ENCODE measurements at regions not wholly inside any gene's neighbourhood (a gene's known extent, or its start where the extent isn't known, plus 50 kb on each side); places are given as distances from the start of the nearest gene placed in this dataset.

DNA sequence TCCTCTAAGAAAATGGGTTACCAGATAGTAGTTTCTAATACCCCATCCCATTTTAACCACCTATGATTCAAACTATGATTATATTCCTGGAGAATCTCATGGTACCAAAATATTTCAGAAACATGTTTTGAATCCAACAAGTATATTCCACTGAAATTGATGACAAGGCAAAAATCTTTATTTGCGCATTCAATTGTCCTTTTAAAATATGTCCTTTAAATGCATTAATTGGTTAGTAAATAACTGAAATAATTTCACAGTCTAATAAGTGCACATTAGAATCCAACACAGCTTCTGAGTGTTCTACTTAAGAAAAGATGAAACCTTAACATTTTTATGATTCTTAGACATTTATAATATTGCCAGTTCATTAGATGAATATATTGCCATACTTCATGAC is 356.6 kb downstream of the SETD4 start:
- no peak for DNase-seq
- no CpG with 5 or more reads among the region's 1 CpG for WGBS (ENCODE audit: insufficient coverage)
- no peaks in the 10 kb centered on the region for H3K4me1 ChIP-seq (ENCODE audit: control insufficient read depth in 1 of 2, insufficient read depth in 2 of 2, low read length in 2 of 2)

DNA sequence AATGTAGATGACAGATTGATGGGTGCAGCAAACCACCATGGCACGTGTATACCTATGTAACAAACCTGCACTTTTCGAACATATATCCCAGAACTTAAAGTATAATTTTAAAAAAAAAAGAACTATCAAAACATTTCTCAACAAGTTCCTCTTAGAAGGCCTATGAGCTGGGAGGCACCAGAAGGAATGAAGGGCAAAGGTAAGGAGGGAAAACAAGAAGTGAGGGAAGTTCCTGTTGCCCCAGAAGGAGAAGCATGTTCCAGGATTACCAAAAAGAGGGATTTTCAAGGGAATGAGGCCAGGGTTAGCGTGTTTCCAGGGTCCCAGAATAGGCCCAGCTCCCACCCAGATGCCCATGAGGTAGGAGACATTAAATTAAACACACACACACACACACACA is 361.0 kb downstream of the SETD4 start:
- H3K9me3 Mint-ChIP-seq: no peaks in the 10 kb centered on the region
- Histone ChIP-seq H4K20me1 (ENCODE audit: insufficient read depth, low read length) (no peaks in the 10 kb centered on the region), H3K79me2 (ENCODE audit: insufficient read depth, low read length) (no peaks in the 10 kb centered on the region), H3K4me2 (replicated peaks; ENCODE audit: extremely low read depth, low read length, poor library complexity, severe bottlenecking) (no peak overlapping the region), H3K9ac (ENCODE audit: insufficient read depth, low read length, poor library complexity, severe bottlenecking) (no peak overlapping the region), H3K36me3 (replicated peaks in 1 of 2; ENCODE audit: control insufficient read depth in 1 of 2, insufficient read depth in 2 of 2, low read length in 2 of 2) (no peaks in the 10 kb centered on the region), H3K4me1 (ENCODE audit: control insufficient read depth in 1 of 2, insufficient read depth in 2 of 2, low read length in 2 of 2) (no peaks in the 10 kb centered on the region), H3K9me3 (replicated peaks in 1 of 2; ENCODE audit: control insufficient read depth in 1 of 2, insufficient read depth in 1 of 2, low read length in 2 of 2) (no peaks in the 10 kb centered on the region), H3K4me3 (replicated peaks in 1 of 3; ENCODE audit: low read depth in 2 of 3, low read length in 3 of 3) (no peak overlapping the region), H2AFZ (ENCODE audit: insufficient read depth, low read depth, low read length, poor library complexity, severe bottlenecking) (no peak overlapping the region), H3K27me3 (ENCODE audit: control insufficient read depth in 2 of 2, insufficient read depth in 2 of 2, low read length in 2 of 2) (no peaks in the 10 kb centered on the region), H3K27ac (ENCODE audit: low read depth in 1 of 2, low read length in 2 of 2) (no peak overlapping the region)
- H3K27me3 Mint-ChIP-seq (ENCODE audit: low read depth in 3 of 3): peaks cover 4 to 8% (median 7%) of the 10 kb centered on the region in 3 donors
- intact Hi-C loops (cut with micrococcal nuclease): no loop called here
- no peaks in the 10 kb centered on the region for H3K36me3 Mint-ChIP-seq
- TF ChIP-seq CTCF (IDR thresholded peaks at IDR 0.05): no peak
- WGBS (ENCODE audit: insufficient coverage): no CpG with 5 or more reads among the region's 3 CpGs
- H3K4me3 Mint-ChIP-seq: no peak overlapping the region
- no peak for DNase-seq
- H3K4me1 Mint-ChIP-seq: peaks cover 3% of the 10 kb centered on the region
- peak overlapping the region in 1 of 7 donors; percentile 71 for H3K27ac Mint-ChIP-seq

More for the DNA sequence above, 356.6 kb downstream of the SETD4 start:
- Histone ChIP-seq H3K79me2 (ENCODE audit: insufficient read depth, low read length) (no peaks in the 10 kb centered on the region), H3K36me3 (replicated peaks in 1 of 2; ENCODE audit: control insufficient read depth in 1 of 2, insufficient read depth in 2 of 2, low read length in 2 of 2) (no peaks in the 10 kb centered on the region), H3K27me3 (ENCODE audit: control insufficient read depth in 2 of 2, insufficient read depth in 2 of 2, low read length in 2 of 2) (peaks cover 0 to 3% of the 10 kb centered on the region in 2 donors), H3K9ac (ENCODE audit: insufficient read depth, low read length, poor library complexity, severe bottlenecking) (no peak overlapping the region), H3K4me3 (replicated peaks in 1 of 3; ENCODE audit: low read depth in 2 of 3, low read length in 3 of 3) (no peak overlapping the region), H4K20me1 (ENCODE audit: insufficient read depth, low read length) (no peaks in the 10 kb centered on the region), H3K27ac (ENCODE audit: low read depth in 1 of 2, low read length in 2 of 2) (no peak overlapping the region), H2AFZ (ENCODE audit: insufficient read depth, low read depth, low read length, poor library complexity, severe bottlenecking) (no peak overlapping the region), H3K9me3 (replicated peaks in 1 of 2; ENCODE audit: control insufficient read depth in 1 of 2, insufficient read depth in 1 of 2, low read length in 2 of 2) (no peaks in the 10 kb centered on the region), H3K4me2 (replicated peaks; ENCODE audit: extremely low read depth, low read length, poor library complexity, severe bottlenecking) (no peak overlapping the region)
- Mint-ChIP-seq H3K27me3 (ENCODE audit: low read depth in 3 of 3) (peaks cover 3 to 16% (median 10%) of the 10 kb centered on the region in 3 donors), H3K27ac (no peak overlapping the region), H3K36me3 (no peaks in the 10 kb centered on the region), H3K4me1 (no peaks in the 10 kb centered on the region), H3K9me3 (peaks cover 0 to 2% (median 0%) of the 10 kb centered on the region in 7 donors), H3K4me3 (no peak overlapping the region)
- no peak for TF ChIP-seq CTCF (IDR thresholded peaks at IDR 0.05)
- intact Hi-C loops (cut with micrococcal nuclease): no loop called here

Measured in CD14-positive monocyte (primary cell).